ENCODE measurements at regions not wholly inside any gene's neighbourhood (a gene's known extent, or its start where the extent isn't known, plus 50 kb on each side); places are given as distances from the start of the nearest gene placed in this dataset.

DNA sequence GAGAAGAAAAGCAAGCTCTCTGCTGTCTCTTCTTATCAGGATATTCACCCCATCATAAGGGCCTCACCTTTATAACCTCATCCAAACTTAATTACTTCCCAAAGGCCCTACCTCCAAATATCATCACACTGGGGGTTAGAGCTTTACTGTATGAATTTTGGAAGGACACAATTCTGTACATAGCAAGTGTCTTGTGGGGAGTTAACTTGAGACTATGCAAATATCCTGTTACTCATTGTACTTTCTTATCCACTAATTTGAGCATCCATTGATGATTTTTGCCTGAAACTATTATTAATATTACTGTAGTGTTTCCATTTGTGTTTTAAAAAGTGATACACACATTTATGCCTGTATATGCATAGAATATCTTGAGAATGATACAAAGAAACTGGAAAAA is 129.1 kb upstream of the IVNS1ABP start:
- Histone ChIP-seq H4K20me1 (ENCODE audit: insufficient read depth) (no peaks in the 10 kb centered on the region), H3K4me2 (no peak overlapping the region), H3K4me1 (ENCODE audit: control insufficient read depth in 1 of 2, insufficient read depth in 2 of 2, low read depth in 1 of 2, low read length in 1 of 2) (peaks cover 7 to 10% of the 10 kb centered on the region in 2 experiments; a peak in 3 of 4 replicates), H3K27ac (ENCODE audit: low read depth in 2 of 2, low read length in 1 of 2) (no peak overlapping the region), H3K9ac (no peak overlapping the region), H3F3A (replicated peaks; ENCODE audit: insufficient read depth) (peaks cover 10% of the 10 kb centered on the region), H3K36me3 (replicated peaks in 1 of 2; ENCODE audit: control insufficient read depth in 1 of 2, insufficient read depth in 2 of 2, low read length in 1 of 2) (no peaks in the 10 kb centered on the region), H3K79me2 (ENCODE audit: insufficient read depth) (no peaks in the 10 kb centered on the region), H3K9me2 (no peaks in the 10 kb centered on the region), H3K27me3 (ENCODE audit: insufficient read depth) (no peaks in the 10 kb centered on the region), H2AFZ (ENCODE audit: low read depth) (no peak overlapping the region), H3K9me3 (no peaks in the 10 kb centered on the region), H3K4me3 (ENCODE audit: low read depth in 2 of 2, low read length in 1 of 2) (no peak overlapping the region)
- POLR2A ChIA-PET = no interaction called here
- CTCF ChIA-PET = no interaction called here
- no peak for DNase-seq
- no peak for TF ChIP-seq RXRA (IDR thresholded peaks at IDR 0.05; ENCODE audit: borderline replicate concordance, low read depth)
- TF ChIP-seq FOSL2 (IDR thresholded peaks at IDR 0.05; ENCODE audit: borderline replicate concordance, low read depth) = no peak
- TF ChIP-seq REST (IDR thresholded peaks at IDR 0.05; ENCODE audit: low read depth, low read length) = no peak
- no peak for TF ChIP-seq RFX5 (IDR thresholded peaks at IDR 0.05; ENCODE audit: low read length)
- TF ChIP-seq CHD2 (IDR thresholded peaks at IDR 0.05; ENCODE audit: low read length, partially characterized antibody) = no peak
- no peak for TF ChIP-seq JUND (IDR thresholded peaks at IDR 0.05)

DNA sequence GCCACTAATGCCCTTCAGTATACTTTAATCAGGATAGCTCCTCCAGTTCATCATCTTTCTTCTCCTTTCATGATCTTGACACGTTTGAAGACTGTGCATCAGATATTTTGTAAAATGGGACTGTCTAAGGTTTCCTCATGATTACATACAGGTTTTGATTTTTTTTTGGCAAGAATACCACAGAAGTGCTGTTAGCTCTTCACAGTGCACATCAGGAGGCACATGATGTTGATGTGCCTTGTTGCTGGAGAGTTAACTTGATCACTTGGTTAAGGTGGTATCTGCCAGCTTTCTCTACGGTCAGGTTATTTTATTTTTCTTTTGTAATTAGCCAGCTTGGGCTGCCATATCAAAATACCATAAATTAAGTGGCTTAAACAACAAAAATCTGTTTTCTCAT is 128.6 kb upstream of the IVNS1ABP start:
- CTCF ChIA-PET = no interaction called here
- POLR2A ChIA-PET = no interaction called here

More for the DNA sequence above, 128.6 kb upstream of the IVNS1ABP start:
- TF ChIP-seq YY1 (IDR thresholded peaks at IDR 0.05; ENCODE audit: low read depth) (no peak), EP300 (IDR thresholded peaks at IDR 0.05; ENCODE audit: borderline replicate concordance in 1 of 2, low read depth in 1 of 2, low read length in 1 of 2) (no peak), CHD2 (IDR thresholded peaks at IDR 0.05; ENCODE audit: low read length, partially characterized antibody) (no peak), REST (IDR thresholded peaks at IDR 0.05; ENCODE audit: low read depth, low read length) (no peak), GABPA (IDR thresholded peaks at IDR 0.05; ENCODE audit: low read depth) (no peak), RFX5 (IDR thresholded peaks at IDR 0.05; ENCODE audit: low read length) (no peak), SIN3A (IDR thresholded peaks at IDR 0.05; ENCODE audit: borderline replicate concordance, low read depth, low read length) (no peak), FOXM1 (IDR thresholded peaks at IDR 0.05; ENCODE audit: low read depth) (no peak), TCF12 (IDR thresholded peaks at IDR 0.05) (no peak), RAD21 (IDR thresholded peaks at IDR 0.05; ENCODE audit: low read length) (no peak), PBX3 (IDR thresholded peaks at IDR 0.05) (no peak), EZH2phosphoT487 (IDR thresholded peaks at IDR 0.05; ENCODE audit: borderline replicate concordance, low read depth) (no peak), GATA2 (CRISPR knock-in tag; IDR thresholded peaks at IDR 0.05) (no peak), TEAD4 (IDR thresholded peaks at IDR 0.05; ENCODE audit: borderline replicate concordance, insufficient read depth) (no peak), ELF1 (IDR thresholded peaks at IDR 0.05) (no peak)
- TF ChIP-seq, protein P1, sequence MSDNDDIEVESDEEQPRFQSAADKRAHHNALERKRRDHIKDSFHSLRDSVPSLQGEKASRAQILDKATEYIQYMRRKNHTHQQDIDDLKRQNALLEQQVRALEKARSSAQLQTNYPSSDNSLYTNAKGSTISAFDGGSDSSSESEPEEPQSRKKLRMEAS (IDR thresholded peaks at IDR 0.05; ENCODE audit: low read depth) = no peak
- Histone ChIP-seq H3K9me3 (no peaks in the 10 kb centered on the region), H3K4me1 (ENCODE audit: control insufficient read depth in 1 of 2, insufficient read depth in 2 of 2, low read depth in 1 of 2, low read length in 1 of 2) (peaks cover 7 to 11% of the 10 kb centered on the region in 2 experiments; a peak in 3 of 4 replicates), H3K9ac (no peak overlapping the region), H4K20me1 (ENCODE audit: insufficient read depth) (no peaks in the 10 kb centered on the region), H3K27me3 (ENCODE audit: insufficient read depth) (no peaks in the 10 kb centered on the region), H3K4me3 (ENCODE audit: low read depth in 2 of 2, low read length in 1 of 2) (no peak overlapping the region), H2AFZ (ENCODE audit: low read depth) (no peak overlapping the region), H3K79me2 (ENCODE audit: insufficient read depth) (no peaks in the 10 kb centered on the region), H3K27ac (ENCODE audit: low read depth in 2 of 2, low read length in 1 of 2) (no peak overlapping the region), H3F3A (replicated peaks; ENCODE audit: insufficient read depth) (peaks cover 10% of the 10 kb centered on the region), H3K9me2 (no peaks in the 10 kb centered on the region), H3K36me3 (replicated peaks in 1 of 2; ENCODE audit: control insufficient read depth in 1 of 2, insufficient read depth in 2 of 2, low read length in 1 of 2) (no peaks in the 10 kb centered on the region), H3K4me2 (no peak overlapping the region)
- DNase-seq = no peak
- 56% methylated on average over 2 of the region's 2 CpGs for WGBS (ENCODE audit: low lambda C conversion rate)
